K562 (cell line): ENCODE measurements at regions not wholly inside any gene's neighbourhood (a gene's known extent, or its start where the extent isn't known, plus 50 kb on each side); places are given as distances from the start of the nearest gene placed in this dataset.

Source experiments
- ATAC-seq: fragments of 200-7000 bp; cut with Tn5 transposase; 3 replicates; pipeline ENCODE4 v1.9.1; 2020; ENCODE audit warnings: moderate library complexity
- BruUV-seq: library from RNA; stranded (reverse); fragments of 400-500 nt; replicated peaks from 2 replicates; lab custom pipeline; 2021; lab: Mats Ljungman, UMichigan
- CTCF ChIA-PET: fragments of 300-600 bp; formaldehyde crosslinking; extraction: SDS; loops from one replicate; lab custom pipeline; 2021; ENCODE audit warnings: low intra/inter-chr PET ratio; lab: Yijun Ruan, JAX
- POLR2A ChIA-PET: fragments of 300-600, 350-650 bp; sonication (Branson Sonifier 250); formaldehyde crosslinking; extraction: SDS; loops from one replicate; lab custom pipeline; 2021; ENCODE audit warnings: antibody characterized with exemption, inconsistent platforms; lab: Yijun Ruan, JAX
- DNase-seq, 4 experiments: peaks; one replicate each; pipeline versions ENCODE4 v3.0.0 to v3.0.0-alpha.2; 2011 to 2018; ENCODE audit warnings: low spot score in 3 of 4, mixed read lengths in 3 of 4; ENCODE audit errors: extremely low read depth in 1 of 4
- FAIRE-seq: peaks from 2 replicates; lab custom pipeline; 2011; peaks lifted over from hg19 to GRCh38; lab: Jason Lieb, UNC
- H2AFZ ChIP-seq: 2 replicates; pipeline ENCODE4 v1.6.0; 2011; ENCODE audit warnings: low read depth, low read length, control low read depth, inconsistent platforms
- H3K27ac ChIP-seq: fragments of 200-600 bp; 3 replicates; pipeline ENCODE4 v1.8.0; 2011; ENCODE audit warnings: low read depth, mild to moderate bottlenecking, control low read depth, inconsistent platforms, low read length, moderate library complexity, mixed read lengths; ENCODE audit errors: extremely low read depth
- H3K27me3 ChIP-seq, 2 experiments: fragments of 300-600 bp in 1 of 2; 2 replicates in 1 of 2; 3 replicates in 1 of 2; pipeline versions ENCODE4 v1.6.0 to v1.8.0; 2011; ENCODE audit warnings: inconsistent platforms in 2 of 2, low read length in 2 of 2, mild to moderate bottlenecking in 1 of 2, mixed read lengths in 1 of 2, moderate library complexity in 1 of 2; ENCODE audit not compliant: control insufficient read depth in 2 of 2, insufficient read depth in 2 of 2
- H3K36me3 ChIP-seq: fragments of 300-600 bp; 3 replicates; pipeline ENCODE4 v1.8.0; 2011; ENCODE audit warnings: mild to moderate bottlenecking, low read length, inconsistent platforms; ENCODE audit not compliant: control insufficient read depth, insufficient read depth
- H3K4me1 ChIP-seq, 2 experiments: fragments of 200-600 bp in 1 of 2; replicated peaks in 1 of 2; 2 replicates in 1 of 2; 3 replicates in 1 of 2; pipeline versions ENCODE4 v1.5.1 to v1.8.0; 2011; ENCODE audit warnings: inconsistent platforms in 2 of 2, low read length in 2 of 2, mild to moderate bottlenecking in 1 of 2, mixed read lengths in 1 of 2, moderate library complexity in 1 of 2; ENCODE audit not compliant: control insufficient read depth in 2 of 2, insufficient read depth in 2 of 2
- H3K4me2 ChIP-seq: 2 replicates; pipeline ENCODE4 v1.6.1; 2011; ENCODE audit warnings: low read length, control low read depth, inconsistent platforms, mixed read lengths; ENCODE audit not compliant: insufficient read depth
- H3K4me3 ChIP-seq: fragments of 200-600 bp; sonication (generic), shearing (Covaris generic); 2 replicates; pipeline ENCODE4 v1.5.1; 2016; ENCODE audit warnings: control low read depth, inconsistent platforms
- H3K79me2 ChIP-seq: fragments of 200-600 bp; 3 replicates; pipeline ENCODE4 v1.8.0; 2011; ENCODE audit warnings: low read length, inconsistent platforms; ENCODE audit not compliant: control insufficient read depth, insufficient read depth
- H3K9ac ChIP-seq, 2 experiments: 2 replicates each; pipeline versions ENCODE4 v1.6.0 to v1.6.1; 2011; ENCODE audit warnings: low read depth in 2 of 2, low read length in 2 of 2, control low read depth in 1 of 2, inconsistent platforms in 1 of 2, mild to moderate bottlenecking in 1 of 2, mixed read lengths in 1 of 2; ENCODE audit not compliant: insufficient read depth in 1 of 2
- H3K9me1 ChIP-seq: one replicate; pipeline ENCODE4 v1.6.0; 2011; ENCODE audit warnings: inconsistent platforms, mild to moderate bottlenecking, low read length, moderate library complexity; ENCODE audit not compliant: control insufficient read depth, insufficient read depth
- H3K9me3 ChIP-seq: replicated peaks from 2 replicates; pipeline ENCODE4 v1.5.1; 2011; ENCODE audit warnings: low read depth, low read length, inconsistent platforms; ENCODE audit not compliant: control insufficient read depth, insufficient read depth
- H4K20me1 ChIP-seq: replicated peaks from 2 replicates; pipeline ENCODE4 v1.6.1; 2011; ENCODE audit warnings: low read length, inconsistent platforms, mixed read lengths; ENCODE audit not compliant: control insufficient read depth, insufficient read depth
- HCFC1 ChIP-seq: IDR thresholded peaks from 2 replicates; pipeline ENCODE4 v1.6.1; 2012; ENCODE audit warnings: low read depth, low read length, improper control_type of control experiment
- MCM7 ChIP-seq, 2 experiments: fragments of 450-650 bp; IDR thresholded peaks; 2 replicates each; pipeline ENCODE4 v1.6.1; 2016 to 2018
- NR2F6 ChIP-seq: fragments of 450-650 bp; formaldehyde crosslinking; IDR thresholded peaks from 2 replicates; pipeline ENCODE4 v1.4.0; 2020; ENCODE audit warnings: mild to moderate bottlenecking
- ZNF583 ChIP-seq: fragments of 250-450 bp; sonication (Bioruptor Pico); IDR thresholded peaks from 2 replicates; pipeline ENCODE4 v1.4.0; 2020
- WGBS: fragments of 100-300 bp; shearing (Covaris generic); methylation state at CpG from one replicate; pipeline ENCODE4 v1.1.6; 2016; ENCODE audit warnings: low coverage, mixed read lengths; ENCODE audit not compliant: insufficient coverage; ENCODE audit errors: missing lambda C conversion rate; 5-methylcytosine and 5-hydroxymethylcytosine counted together
- in situ Hi-C: fragments of 300-500 bp; cut with MboI; formaldehyde crosslinking; loops from 4 replicates; pipeline ENCODE4 v1.15.0; 2018; ENCODE audit warnings: inconsistent platforms, mixed read lengths
- intact Hi-C: fragments of 100-400 bp; cut with micrococcal nuclease; formaldehyde crosslinking; loops from 2 replicates; pipeline ENCODE4 v1.14.2; 2022
- TF ChIP-seq, protein P1 (sequence below): sonication (generic); formaldehyde crosslinking; IDR thresholded peaks from 2 replicates; pipeline ENCODE4 v1.8.1; 2023; ENCODE audit warnings: mild to moderate bottlenecking, missing genetic modification reagents
- TF ChIP-seq, protein P2 (sequence below): fragments of 450-650 bp; IDR thresholded peaks from 2 replicates; pipeline ENCODE4 v1.6.1; 2016; ENCODE audit warnings: missing biosample characterization, missing genetic modification characterization

DNA sequence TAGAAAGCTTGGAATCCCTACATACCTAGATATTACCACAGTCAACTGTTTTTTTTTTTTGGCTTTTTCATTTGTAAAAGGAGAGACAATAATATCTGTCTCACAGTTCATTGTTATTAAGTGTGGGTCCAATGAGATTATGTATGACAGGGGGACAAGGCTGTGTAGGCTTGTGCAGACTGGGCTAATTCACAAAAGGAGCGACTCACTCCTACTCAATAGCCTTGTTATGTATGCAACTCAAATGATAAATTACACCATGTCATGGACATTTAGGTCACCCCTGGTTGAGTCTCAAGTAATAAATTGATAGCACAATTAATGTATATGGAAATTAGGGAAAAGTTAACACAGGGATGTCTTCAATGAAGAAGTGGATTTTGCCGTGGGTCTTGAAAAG lies 208.2 kb upstream of the MAP3K7 start:
- Histone ChIP-seq H3K9me1 (no peaks in the 10 kb centered on the region), H3K27ac (no peak overlapping the region), H3K9me3 (no peaks in the 10 kb centered on the region), H4K20me1 (no peaks in the 10 kb centered on the region), H3K79me2 (no peaks in the 10 kb centered on the region)
- WGBS = 0% methylated on average over 2 of the region's 2 CpGs
- no peak for FAIRE-seq
- TF ChIP-seq, protein P1, sequence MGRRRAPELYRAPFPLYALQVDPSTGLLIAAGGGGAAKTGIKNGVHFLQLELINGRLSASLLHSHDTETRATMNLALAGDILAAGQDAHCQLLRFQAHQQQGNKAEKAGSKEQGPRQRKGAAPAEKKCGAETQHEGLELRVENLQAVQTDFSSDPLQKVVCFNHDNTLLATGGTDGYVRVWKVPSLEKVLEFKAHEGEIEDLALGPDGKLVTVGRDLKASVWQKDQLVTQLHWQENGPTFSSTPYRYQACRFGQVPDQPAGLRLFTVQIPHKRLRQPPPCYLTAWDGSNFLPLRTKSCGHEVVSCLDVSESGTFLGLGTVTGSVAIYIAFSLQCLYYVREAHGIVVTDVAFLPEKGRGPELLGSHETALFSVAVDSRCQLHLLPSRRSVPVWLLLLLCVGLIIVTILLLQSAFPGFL (CRISPR knock-in tag) = no peak
- TF ChIP-seq, protein P2, sequence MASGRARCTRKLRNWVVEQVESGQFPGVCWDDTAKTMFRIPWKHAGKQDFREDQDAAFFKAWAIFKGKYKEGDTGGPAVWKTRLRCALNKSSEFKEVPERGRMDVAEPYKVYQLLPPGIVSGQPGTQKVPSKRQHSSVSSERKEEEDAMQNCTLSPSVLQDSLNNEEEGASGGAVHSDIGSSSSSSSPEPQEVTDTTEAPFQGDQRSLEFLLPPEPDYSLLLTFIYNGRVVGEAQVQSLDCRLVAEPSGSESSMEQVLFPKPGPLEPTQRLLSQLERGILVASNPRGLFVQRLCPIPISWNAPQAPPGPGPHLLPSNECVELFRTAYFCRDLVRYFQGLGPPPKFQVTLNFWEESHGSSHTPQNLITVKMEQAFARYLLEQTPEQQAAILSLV (tag) = no peak
- TF ChIP-seq HCFC1 (no peak), ZNF583 (CRISPR knock-in tag) (no peak), NR2F6 (no peak), MCM7 (IDR thresholded peaks at IDR 0.05) (no peak)
- TF ChIP-seq, all 486 proteins: peak for 0
- ChIA-PET POLR2A (no interaction called here), CTCF (no interaction called here)
- no peak for ATAC-seq
- no peak overlapping the region for H3K4me2 ChIP-seq
- no peak overlapping the region for H3K4me3 ChIP-seq
- H3K36me3 ChIP-seq = no peaks in the 10 kb centered on the region
- no TSS peak for BruUV-seq
- no peaks in the 10 kb centered on the region for H3K27me3 ChIP-seq
- no peak overlapping the region for H3K9ac ChIP-seq
- no peaks in the 10 kb centered on the region for H3K4me1 ChIP-seq
- in situ Hi-C loops (no loop called here), intact Hi-C loops (no loop called here)
- no peak for DNase-seq
- no peak overlapping the region for H2AFZ ChIP-seq
